GM21723 (cell line): ENCODE measurements at regions not wholly inside any gene's neighbourhood (a gene's known extent, or its start where the extent isn't known, plus 50 kb on each side); places are given as distances from the start of the nearest gene placed in this dataset.
"Not testable (repeated sequence)": the region's sequence is repeated elsewhere in the genome, so short reads cannot be mapped to it uniquely, and the experiment has no call there.

Experiments used
- ATAC-seq: cut with Tn5 transposase; IDR thresholded peaks from one replicate; pipeline ENCODE4 v1.9.1; 2021; ENCODE audit warnings: mild to moderate bottlenecking, moderate library complexity; ENCODE audit not compliant: unreplicated experiment

GRCh38 chr1:80293818-80294217 lies 1287.3 kb upstream of the ADGRL4 start:
- no peak for ATAC-seq

- ATAC-seq = not testable (repeated sequence)
These were observed 1282.2 kb upstream of the ADGRL4 start for GRCh38 chr1:80288750-80289149.

DNA sequence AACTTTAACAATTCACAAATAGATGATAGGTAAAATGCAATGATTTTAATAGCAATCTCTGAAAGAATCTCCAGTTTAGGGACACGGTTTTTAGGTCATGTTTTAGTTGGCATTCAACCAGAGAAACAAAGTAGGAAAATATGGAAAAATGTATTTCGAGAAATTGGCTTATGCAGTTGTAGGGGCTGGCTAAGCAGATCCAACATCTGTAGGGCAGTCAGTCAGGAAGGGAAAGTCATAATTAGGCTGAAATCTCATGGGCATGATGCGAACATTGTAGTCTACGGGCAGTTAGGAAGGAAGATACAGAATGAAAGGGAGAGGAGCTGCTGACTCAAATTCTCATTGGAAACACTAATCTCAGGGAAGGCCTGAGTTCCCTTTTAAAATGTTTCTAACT lies 1276.0 kb upstream of the ADGRL4 start:
- ATAC-seq = no peak

GRCh38 chr1:80278936-80279335 lies 1272.4 kb upstream of the ADGRL4 start:
- ATAC-seq = no peak

DNA sequence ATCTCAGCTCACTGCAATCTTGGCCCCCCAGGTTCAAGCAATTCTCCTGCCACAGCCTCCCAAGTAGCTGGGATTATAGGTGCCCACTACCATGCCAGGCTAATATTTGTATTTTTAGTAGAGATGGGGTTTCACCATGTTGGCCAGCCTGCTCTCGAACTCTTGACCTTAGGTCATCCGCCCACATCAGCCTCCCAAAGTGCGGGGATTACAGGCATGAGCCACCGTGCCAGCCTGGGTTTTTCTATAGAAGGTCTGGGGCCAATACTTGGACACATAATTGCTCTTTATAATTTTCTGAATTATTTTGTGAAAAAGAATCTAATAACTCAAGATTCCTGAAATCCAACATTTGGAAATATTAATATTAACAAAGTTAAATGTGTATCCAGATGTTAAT lies 1267.7 kb upstream of the ADGRL4 start:
- ATAC-seq = no peak

DNA sequence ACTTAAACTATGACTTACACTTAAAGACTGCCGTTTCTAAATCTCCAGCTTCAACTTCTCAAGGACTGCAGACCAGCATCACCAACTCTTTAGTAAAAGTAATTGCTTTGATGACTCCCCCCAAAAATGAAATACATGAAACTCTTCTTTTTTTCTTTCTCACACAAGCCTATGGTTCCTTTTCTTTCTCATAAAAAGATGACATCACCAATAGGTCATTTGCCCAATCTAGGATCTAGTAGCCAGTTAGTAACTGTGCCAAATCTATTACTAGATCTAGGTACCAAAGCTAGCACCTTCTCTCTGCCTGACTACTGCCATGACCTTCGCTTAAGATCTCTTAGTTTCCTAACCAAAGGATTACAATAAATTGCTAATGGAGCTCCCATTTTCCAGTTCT lies 1266.0 kb upstream of the ADGRL4 start:
- ATAC-seq = no peak

DNA sequence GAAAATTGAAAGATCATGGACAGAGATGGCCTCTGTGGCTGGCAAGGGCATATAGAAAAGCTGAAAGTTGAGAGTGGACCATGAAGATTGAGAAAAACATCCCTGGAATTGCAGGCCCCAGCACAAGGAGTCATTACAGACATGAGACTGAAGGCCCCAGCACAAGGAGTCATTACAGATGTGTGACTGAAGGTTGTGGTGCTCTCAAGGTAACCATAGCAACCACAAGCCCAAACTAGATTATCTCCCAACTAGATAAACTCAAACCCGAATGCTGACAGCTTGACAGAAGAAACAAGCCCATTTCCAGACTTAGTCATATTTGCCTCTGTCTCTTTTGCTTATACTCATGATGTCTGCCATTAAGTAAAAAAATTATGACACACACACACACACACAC lies 1252.1 kb upstream of the ADGRL4 start:
- ATAC-seq = no peak

DNA sequence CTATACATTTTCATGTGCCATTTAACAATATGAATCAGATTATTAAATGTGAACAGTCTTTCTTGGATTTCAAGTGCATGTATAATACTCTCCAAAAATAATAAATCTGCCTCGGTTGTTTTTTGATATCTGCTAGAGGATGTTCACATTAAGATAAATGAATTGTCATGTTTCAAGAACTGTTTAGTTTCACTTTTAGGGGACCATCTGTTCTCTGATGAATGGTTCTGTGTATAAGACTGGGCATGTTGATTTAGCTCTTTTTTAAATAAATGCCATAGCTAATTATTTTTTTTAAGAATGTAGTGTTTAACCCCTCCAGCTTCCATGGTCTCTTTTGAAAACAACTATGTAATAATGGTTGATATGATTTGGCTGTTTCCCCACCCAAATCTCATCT lies 1245.1 kb upstream of the ADGRL4 start:
- ATAC-seq = no peak

- ATAC-seq = no peak
These were observed 1244.6 kb upstream of the ADGRL4 start for GRCh38 chr1:80251171-80251570.

DNA sequence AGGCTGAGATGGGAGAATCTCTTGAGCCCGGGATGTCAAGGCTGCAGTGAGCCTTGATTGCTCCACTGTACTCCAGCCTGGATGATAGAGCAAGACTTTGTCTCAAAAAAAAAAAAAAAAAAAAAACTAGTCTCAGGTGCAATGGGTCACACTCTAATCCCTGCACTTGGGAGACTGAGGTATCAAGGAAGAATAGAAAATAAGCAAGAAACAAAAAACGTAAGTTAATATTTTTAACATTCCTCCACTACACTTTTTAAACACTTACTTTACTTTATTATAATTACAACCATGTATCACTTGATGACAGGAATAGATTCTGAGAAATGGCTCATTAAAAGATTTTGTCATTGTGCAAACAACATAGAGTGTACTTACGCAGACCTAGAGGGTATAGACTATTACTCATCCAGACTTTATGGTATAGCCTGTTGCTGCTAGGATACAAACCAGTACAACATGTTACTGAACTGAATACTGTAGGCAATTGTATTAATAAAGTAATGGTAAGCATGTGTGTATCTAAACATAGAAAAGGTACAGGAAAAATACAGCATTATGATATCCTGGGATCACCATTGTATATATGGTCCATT lies 1244.1 kb upstream of the ADGRL4 start:
- ATAC-seq = no peak

DNA sequence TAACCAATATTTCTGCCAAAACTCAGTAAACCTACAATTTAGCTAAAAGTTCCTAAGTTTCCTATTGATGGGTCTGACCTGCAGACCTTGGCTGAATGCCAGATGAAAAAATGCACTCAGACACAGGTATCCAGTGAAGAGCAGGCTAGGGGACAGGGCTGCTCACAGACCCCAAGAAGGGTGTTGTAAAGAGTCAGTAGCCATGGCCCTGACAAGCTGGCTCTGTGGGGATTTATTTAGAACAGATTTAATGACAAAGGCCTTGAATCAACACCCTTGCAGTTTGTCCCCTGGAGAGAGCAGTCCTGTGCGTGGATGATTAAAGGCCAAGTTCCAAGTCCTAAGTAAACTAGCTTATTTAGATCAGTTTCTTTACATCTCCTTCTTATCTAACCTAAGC lies 1243.2 kb upstream of the ADGRL4 start:
- ATAC-seq = no peak

DNA sequence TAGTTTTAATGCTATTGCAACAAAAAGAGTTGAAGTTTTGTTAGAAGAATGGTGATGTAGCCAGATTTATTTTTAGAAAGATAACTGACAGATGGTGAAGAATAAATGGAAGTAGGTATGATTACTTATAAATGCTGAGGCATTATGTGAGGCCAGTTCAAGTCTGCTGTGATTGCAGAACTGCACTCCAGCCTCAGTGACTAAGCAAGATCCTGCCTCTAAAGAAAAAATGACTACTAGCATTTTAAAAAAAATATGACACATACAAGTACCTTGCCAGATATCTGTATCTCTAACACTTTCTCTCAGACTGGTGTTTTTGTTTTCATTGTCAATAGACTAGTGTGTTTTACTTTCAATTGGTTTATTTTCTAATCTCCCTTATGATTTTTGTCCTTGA lies 1242.4 kb upstream of the ADGRL4 start:
- no peak for ATAC-seq

GRCh38 chr1:80245813-80246212 lies 1239.3 kb upstream of the ADGRL4 start:
- ATAC-seq = no peak

- no peak for ATAC-seq
These were observed 1237.8 kb upstream of the ADGRL4 start for GRCh38 chr1:80244372-80244771.

- ATAC-seq = no peak
These were observed 1235.0 kb upstream of the ADGRL4 start for GRCh38 chr1:80241566-80241965.

DNA sequence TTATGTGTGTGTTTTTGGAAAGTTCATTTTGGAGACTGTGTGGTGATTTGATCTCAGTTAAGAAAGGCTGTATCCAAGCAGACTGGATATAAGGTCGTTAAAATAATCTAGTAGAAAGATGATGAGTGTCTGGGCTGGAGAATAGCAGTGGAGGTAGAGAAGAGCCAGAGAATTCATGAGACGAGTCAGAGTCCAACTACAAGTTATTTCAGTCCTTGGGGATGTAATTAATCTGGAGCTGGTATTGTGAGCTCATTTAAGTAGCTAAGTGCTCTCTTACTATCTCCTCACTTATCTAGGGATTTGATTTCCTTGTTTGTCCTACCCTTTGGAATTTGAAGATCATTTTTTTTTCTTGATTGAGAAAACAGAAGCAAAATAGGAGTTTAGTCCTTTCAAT lies 1219.0 kb upstream of the ADGRL4 start:
- ATAC-seq = no peak

DNA sequence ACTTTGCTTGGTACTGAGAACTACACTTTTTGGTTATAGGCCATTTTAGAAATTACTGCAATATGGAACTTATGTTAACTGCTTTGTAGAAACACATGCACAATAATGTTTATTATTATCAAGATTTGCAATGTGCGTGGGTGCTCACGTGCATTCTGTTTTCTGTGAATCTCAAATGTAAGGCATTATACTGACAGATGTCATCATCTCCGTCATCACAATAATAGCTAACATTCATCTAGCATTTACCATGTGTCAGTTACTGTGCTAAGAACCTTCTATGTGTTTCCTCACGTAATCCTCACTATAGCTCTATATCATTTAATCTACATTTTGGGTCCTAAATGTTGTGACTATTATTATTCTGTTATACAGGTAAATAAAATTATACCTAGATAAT lies 1214.8 kb upstream of the ADGRL4 start:
- ATAC-seq = no peak

DNA sequence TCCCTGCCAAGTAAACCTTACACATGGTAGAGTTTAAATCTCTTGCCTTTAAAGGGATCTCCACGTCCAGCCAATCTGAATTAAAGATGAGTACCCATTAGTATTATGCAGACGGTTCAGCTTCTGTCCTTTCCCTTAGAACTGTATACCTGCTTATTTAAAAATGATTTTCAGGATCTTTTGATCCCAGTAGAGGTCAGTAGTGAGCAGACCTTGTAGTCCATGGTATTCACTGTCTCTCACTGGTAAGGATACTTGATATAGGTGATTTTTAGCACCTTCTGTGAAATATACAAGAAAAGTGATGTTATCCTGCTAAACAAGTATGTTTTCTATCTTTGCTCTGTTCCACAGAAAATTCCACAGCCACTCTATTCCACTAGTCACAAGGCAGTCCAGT lies 1211.6 kb upstream of the ADGRL4 start:
- peak; percentile 67 for ATAC-seq

DNA sequence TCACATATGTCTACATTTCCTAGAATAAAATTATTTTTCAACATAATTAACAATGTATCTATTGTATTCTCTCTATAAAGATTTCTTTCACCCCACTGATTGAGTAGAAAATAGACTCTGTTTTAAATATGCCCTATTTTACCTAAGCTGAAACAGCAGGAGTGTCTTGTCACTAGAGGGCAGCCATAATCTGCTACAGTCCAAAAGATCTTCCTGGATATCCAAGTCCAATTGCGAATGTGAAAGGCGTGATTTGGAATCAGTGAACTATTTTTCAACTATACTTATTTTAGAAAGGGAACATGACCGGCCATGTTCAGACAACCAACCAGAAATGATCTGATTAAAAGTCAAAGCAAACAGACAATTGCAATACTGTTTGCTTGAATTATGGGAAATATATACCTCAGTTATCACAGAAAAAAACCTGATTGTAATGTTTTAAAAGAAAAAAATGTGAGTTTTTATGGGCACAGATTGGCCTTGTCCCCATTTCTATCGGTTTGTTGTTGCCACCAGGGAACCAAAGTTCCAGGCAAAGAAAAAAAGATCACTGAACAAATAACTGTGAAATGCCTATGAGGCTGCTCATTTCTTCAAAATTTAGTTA lies 1211.0 kb upstream of the ADGRL4 start:
- no peak for ATAC-seq

- ATAC-seq = no peak
These were observed 1208.5 kb upstream of the ADGRL4 start for GRCh38 chr1:80214888-80215540.

DNA sequence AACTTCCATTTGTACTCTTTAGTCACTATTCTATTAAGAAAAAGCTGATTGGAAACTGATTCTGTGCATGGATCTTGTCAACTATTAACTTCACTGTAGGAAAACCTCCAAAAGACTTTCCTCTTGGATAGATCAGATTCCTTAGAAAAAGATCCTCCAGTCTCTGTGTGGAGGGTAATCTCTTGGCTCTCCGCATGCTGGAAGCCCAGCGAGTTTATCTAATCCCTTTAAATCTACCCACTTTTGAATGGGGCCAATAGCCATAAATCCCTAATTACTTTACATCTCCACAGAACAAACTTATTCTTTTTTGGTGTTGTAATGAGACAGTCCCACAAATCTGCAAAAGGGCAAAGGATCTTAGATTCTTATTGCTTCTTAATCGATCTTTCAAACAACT lies 1206.4 kb upstream of the ADGRL4 start:
- no peak for ATAC-seq

DNA sequence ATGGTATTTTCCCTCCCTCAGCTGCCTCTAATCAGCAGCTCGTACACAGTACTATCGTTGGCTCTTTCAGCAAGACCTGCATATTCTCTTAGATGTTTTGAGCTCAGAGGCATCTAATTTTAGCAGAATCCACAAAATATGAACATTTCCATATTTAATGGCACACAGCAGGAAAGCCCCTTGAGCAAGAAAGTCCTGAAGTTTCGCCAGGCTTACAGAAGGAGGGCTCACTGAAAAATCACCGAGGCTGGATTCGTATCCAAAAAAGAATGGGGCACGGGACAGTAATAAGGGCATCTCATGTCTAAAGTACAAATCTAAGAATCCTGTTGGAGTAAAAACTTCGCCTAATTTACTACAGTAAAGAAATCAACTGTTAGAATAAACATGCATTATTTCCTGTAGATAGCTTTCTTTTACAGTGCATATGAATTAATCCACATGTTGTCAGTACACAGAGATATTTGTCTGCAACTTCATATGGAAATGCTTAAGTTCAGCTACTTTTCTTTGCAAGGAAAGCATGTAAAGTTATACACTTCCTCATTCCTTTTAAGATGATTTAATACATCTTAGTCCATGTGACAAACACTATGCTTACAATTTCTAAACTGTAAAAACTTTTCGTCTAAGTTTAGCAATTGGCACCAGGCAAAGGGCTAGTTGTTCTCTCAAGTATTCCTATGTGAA lies 1205.3 kb upstream of the ADGRL4 start:
- ATAC-seq = no peak
